Endothelial cell of umbilical vein (primary cell): ENCODE measurements at regions not wholly inside any gene's neighbourhood (a gene's known extent, or its start where the extent isn't known, plus 50 kb on each side); places are given as distances from the start of the nearest gene placed in this dataset.

Experiments
- BruUV-seq: library from RNA; stranded (reverse); fragments of 400-500 nt; replicated peaks from 2 replicates; lab custom pipeline; 2021; lab: Mats Ljungman, UMichigan
- CTCF ChIA-PET: fragments of 300-600, 350-600 bp; sonication (Branson Sonifier 250); formaldehyde crosslinking; loops from one replicate; lab custom pipeline; 2021; ENCODE audit warnings: antibody characterized with exemption, inconsistent platforms; lab: Charles Lee
- POLR2A ChIA-PET: fragments of 300-600, 350-600 bp; sonication (Branson Sonifier 250); formaldehyde crosslinking; loops from one replicate; lab custom pipeline; 2021; ENCODE audit warnings: antibody characterized with exemption, inconsistent platforms; lab: Charles Lee
- DNase-seq: peaks from one replicate; pipeline ENCODE4 v3.0.0-alpha.2; 2011; ENCODE audit warnings: low read depth, low spot score
- FAIRE-seq: peaks from 2 replicates; lab custom pipeline; 2011; peaks lifted over from hg19 to GRCh38; lab: Jason Lieb, UNC
- H2AFZ ChIP-seq: 2 replicates; pipeline ENCODE4 v1.6.0; 2012; ENCODE audit warnings: low read depth, low read length, control low read depth, inconsistent platforms
- H3K27ac ChIP-seq: 2 replicates; pipeline ENCODE4 v1.5.1; 2011; ENCODE audit warnings: low read depth, mild to moderate bottlenecking, control low read depth, low read length, moderate library complexity; ENCODE audit not compliant: insufficient read depth
- H3K27me3 ChIP-seq, 2 experiments: 2 replicates each; pipeline versions ENCODE4 v1.6.0 to v1.6.1; 2011; ENCODE audit warnings: low read length in 2 of 2, mixed read lengths in 1 of 2; ENCODE audit not compliant: control insufficient read depth in 2 of 2, insufficient read depth in 2 of 2
- H3K36me3 ChIP-seq, 2 experiments: 2 replicates in 1 of 2; 3 replicates in 1 of 2; pipeline ENCODE4 v1.5.1; 2011; ENCODE audit warnings: low read length in 2 of 2, mild to moderate bottlenecking in 1 of 2, moderate library complexity in 1 of 2; ENCODE audit not compliant: control insufficient read depth in 2 of 2, insufficient read depth in 2 of 2; ENCODE audit errors: extremely low read depth in 1 of 2
- H3K4me1 ChIP-seq: 3 replicates; pipeline ENCODE4 v1.5.1; 2011; ENCODE audit warnings: mild to moderate bottlenecking, low read length; ENCODE audit not compliant: control insufficient read depth, insufficient read depth; ENCODE audit errors: extremely low read depth
- H3K4me2 ChIP-seq: 2 replicates; pipeline ENCODE4 v1.6.1; 2011; ENCODE audit warnings: low read length, control low read depth, mixed read lengths; ENCODE audit not compliant: insufficient read depth
- H3K4me3 ChIP-seq, 3 experiments: fragments of 200-600 bp in 1 of 3; sonication (generic), shearing (Covaris generic) in 1 of 3; replicated peaks in 1 of 3; 2 replicates each; pipeline ENCODE4 v1.5.1; 2011 to 2016; ENCODE audit warnings: control low read depth in 3 of 3, low read length in 3 of 3, mild to moderate bottlenecking in 2 of 3, inconsistent platforms in 1 of 3, low read depth in 1 of 3, moderate library complexity in 1 of 3; ENCODE audit not compliant: insufficient read depth in 1 of 3
- H3K79me2 ChIP-seq: 2 replicates; pipeline ENCODE4 v1.6.0; 2012; ENCODE audit warnings: low read length, inconsistent platforms; ENCODE audit not compliant: control insufficient read depth, insufficient read depth
- H3K9ac ChIP-seq: replicated peaks from 2 replicates; pipeline ENCODE3; 2011; ENCODE audit warnings: low read length, control low read depth; ENCODE audit not compliant: insufficient read depth; ENCODE audit errors: extremely low read depth
- H3K9me1 ChIP-seq: replicated peaks from 3 replicates; pipeline ENCODE4 v1.6.0; 2011; ENCODE audit warnings: mild to moderate bottlenecking, low read length; ENCODE audit not compliant: control insufficient read depth, insufficient read depth; ENCODE audit errors: extremely low read depth
- H3K9me3 ChIP-seq: replicated peaks from 2 replicates; pipeline ENCODE4 v1.5.1; 2012; ENCODE audit warnings: low read length, inconsistent platforms; ENCODE audit not compliant: control insufficient read depth, insufficient read depth
- H4K20me1 ChIP-seq: replicated peaks from 2 replicates; pipeline ENCODE3; 2011; ENCODE audit warnings: mild to moderate bottlenecking, low read length; ENCODE audit not compliant: control insufficient read depth, insufficient read depth; ENCODE audit errors: extremely low read depth
- CTCF ChIP-seq, 2 donors: IDR thresholded peaks; 1 replicate in 1 of 2; 2 replicates in 1 of 2; pipeline ENCODE4 v1.5.1; 2011; ENCODE audit warnings: low read length in 2 of 2, mild to moderate bottlenecking in 2 of 2, moderate library complexity in 2 of 2, control low read depth in 1 of 2, inconsistent platforms in 1 of 2, low read depth in 1 of 2; ENCODE audit not compliant: insufficient read depth in 1 of 2; ENCODE audit errors: extremely low read depth in 1 of 2
- EZH2 ChIP-seq: IDR thresholded peaks from 2 replicates; pipeline ENCODE4 v1.6.1; 2012; ENCODE audit warnings: borderline replicate concordance, low read depth, mild to moderate bottlenecking, moderate library complexity, low read length, inconsistent platforms; ENCODE audit not compliant: severe bottlenecking
- FOS ChIP-seq: IDR thresholded peaks from 2 replicates; pipeline ENCODE4 v1.6.1; 2011; ENCODE audit warnings: mild to moderate bottlenecking, low read length, moderate library complexity, borderline replicate concordance; ENCODE audit not compliant: insufficient read depth
- GATA2 ChIP-seq: IDR thresholded peaks from 2 replicates; pipeline ENCODE4 v1.7.0; 2011; ENCODE audit warnings: low read depth, mild to moderate bottlenecking, moderate library complexity, mixed read lengths, low read length; ENCODE audit not compliant: insufficient read length, insufficient read depth
- JUN ChIP-seq: IDR thresholded peaks from 2 replicates; pipeline ENCODE4 v1.6.1; 2011; ENCODE audit warnings: borderline replicate concordance, low read depth; ENCODE audit not compliant: insufficient read length, insufficient read depth
- MYC ChIP-seq: IDR thresholded peaks from one replicate; pipeline ENCODE4 v1.6.1; 2011; ENCODE audit warnings: mild to moderate bottlenecking, low read depth, low read length
- POLR2A ChIP-seq: IDR thresholded peaks from 2 replicates; pipeline ENCODE4 v1.6.1; 2012; ENCODE audit warnings: low read depth, mild to moderate bottlenecking, control low read depth, low read length
- POLR2AphosphoS5 ChIP-seq: IDR thresholded peaks from 2 replicates; pipeline ENCODE4 v1.6.1; 2012; ENCODE audit warnings: low read depth, mild to moderate bottlenecking, control low read depth, low read length, moderate library complexity; ENCODE audit not compliant: insufficient read depth
- dilution Hi-C: fragments of 300-500 bp; cut with MboI; formaldehyde crosslinking; loops from one replicate; pipeline ENCODE4 v1.15.0; 2019; ENCODE audit warnings: low sequenced_read_pairs; ENCODE audit not compliant: extremely low pct_ligation_motif_present
- intact Hi-C: fragments of 100-400 bp; cut with micrococcal nuclease; formaldehyde crosslinking; loops from one replicate; pipeline ENCODE4 v1.10.0; 2022
- TF ChIP-seq, protein P1 (sequence below): IDR thresholded peaks from 2 replicates; pipeline ENCODE4 v1.6.1; 2011; ENCODE audit not compliant: insufficient read depth, insufficient read length

DNA sequence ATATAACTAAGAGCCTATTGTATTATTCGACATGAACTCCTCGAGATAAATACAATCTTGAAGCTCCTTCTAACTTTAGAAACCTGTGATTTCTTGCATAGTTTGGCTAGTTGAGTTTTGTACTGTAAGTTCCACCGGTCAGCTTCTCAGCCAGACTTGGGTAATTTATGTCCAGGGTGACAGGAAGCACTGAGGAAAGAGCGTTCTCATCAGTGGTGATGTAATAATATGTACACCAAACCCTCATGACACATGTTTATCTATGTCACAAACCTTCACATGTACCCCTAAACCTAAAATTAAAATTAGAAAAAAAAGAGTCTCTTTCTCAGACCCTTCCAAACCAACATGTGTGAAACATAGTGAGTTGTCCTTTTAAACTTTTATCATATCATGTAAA lies 205.7 kb downstream of the KCNRG start:
- POLR2A ChIA-PET: no interaction called here
- dilution Hi-C loops (no loop called here), intact Hi-C loops (no loop called here)
- no peaks in the 10 kb centered on the region for H3K27me3 ChIP-seq
- H4K20me1 ChIP-seq: no peaks in the 10 kb centered on the region
- H3K4me1 ChIP-seq: no peaks in the 10 kb centered on the region
- BruUV-seq: no TSS peak
- H3K4me3 ChIP-seq: no peak overlapping the region
- no peaks in the 10 kb centered on the region for H3K9me3 ChIP-seq
- FAIRE-seq: no peak
- no peaks in the 10 kb centered on the region for H3K36me3 ChIP-seq
- CTCF ChIA-PET: no interaction called here
- H3K4me2 ChIP-seq: no peak overlapping the region
- H3K9ac ChIP-seq: no peak overlapping the region
- no peak for DNase-seq
- H3K79me2 ChIP-seq: no peaks in the 10 kb centered on the region
- no peak overlapping the region for H3K27ac ChIP-seq
- no peak overlapping the region for H2AFZ ChIP-seq
- H3K9me1 ChIP-seq: no peaks in the 10 kb centered on the region
- TF ChIP-seq POLR2A: no peak
- no peak for TF ChIP-seq POLR2AphosphoS5
- TF ChIP-seq JUN: no peak
- no peak for TF ChIP-seq MYC
- no peak for TF ChIP-seq CTCF (IDR thresholded peaks at IDR 0.05; ENCODE audit: extremely low read depth in 1 of 2, insufficient read depth in 1 of 2, low read depth in 1 of 2, low read length in 2 of 2)
- no peak for TF ChIP-seq GATA2
- TF ChIP-seq, protein P1, sequence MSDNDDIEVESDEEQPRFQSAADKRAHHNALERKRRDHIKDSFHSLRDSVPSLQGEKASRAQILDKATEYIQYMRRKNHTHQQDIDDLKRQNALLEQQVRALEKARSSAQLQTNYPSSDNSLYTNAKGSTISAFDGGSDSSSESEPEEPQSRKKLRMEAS: no peak
- TF ChIP-seq EZH2: no peak
- TF ChIP-seq FOS: no peak
